Central memory CD4-positive, alpha-beta T cell (primary cell): ENCODE measurements at regions not wholly inside any gene's neighbourhood (a gene's known extent, or its start where the extent isn't known, plus 50 kb on each side); places are given as distances from the start of the nearest gene placed in this dataset.
"Not testable (repeated sequence)": the region's sequence is repeated elsewhere in the genome, so short reads cannot be mapped to it uniquely, and the experiment has no call there.

Source experiments
- DNase-seq: peaks from one replicate; pipeline ENCODE4 v3.0.0; 2022

GRCh38 chr15:69903470-69904469 lies 193.9 kb downstream of the TLE3 start:
- no peak for DNase-seq

GRCh38 chr15:69906256-69907185 lies 191.2 kb downstream of the TLE3 start:
- no peak for DNase-seq

- no peak for DNase-seq
These were observed 189.7 kb downstream of the TLE3 start for GRCh38 chr15:69908060-69908459.

- DNase-seq: no peak
These were observed 188.9 kb downstream of the TLE3 start for GRCh38 chr15:69908590-69909420.

GRCh38 chr15:69909719-69910444 lies 187.8 kb downstream of the TLE3 start:
- DNase-seq: no peak

GRCh38 chr15:69910514-69910913 lies 187.2 kb downstream of the TLE3 start:
- DNase-seq: no peak

GRCh38 chr15:69912116-69912515 lies 185.6 kb downstream of the TLE3 start:
- DNase-seq: no peak

GRCh38 chr15:69914040-69914439 lies 183.7 kb downstream of the TLE3 start:
- DNase-seq: no peak

GRCh38 chr15:69914960-69915359 lies 182.8 kb downstream of the TLE3 start:
- no peak for DNase-seq

- DNase-seq: no peak
These were observed 181.4 kb downstream of the TLE3 start for GRCh38 chr15:69916169-69916785.

- no peak for DNase-seq
These were observed 180.7 kb downstream of the TLE3 start for GRCh38 chr15:69917056-69917455.

- DNase-seq: no peak
These were observed 177.9 kb downstream of the TLE3 start for GRCh38 chr15:69919816-69920215.

GRCh38 chr15:69920221-69920620 lies 177.5 kb downstream of the TLE3 start:
- no peak for DNase-seq

- no peak for DNase-seq
These were observed 175.8 kb downstream of the TLE3 start for GRCh38 chr15:69921626-69922619.

GRCh38 chr15:69924531-69924930 lies 173.2 kb downstream of the TLE3 start:
- DNase-seq: no peak

- DNase-seq: no peak
These were observed 171.7 kb downstream of the TLE3 start for GRCh38 chr15:69926006-69926405.

GRCh38 chr15:69926721-69927120 lies 171.0 kb downstream of the TLE3 start:
- DNase-seq: no peak

- DNase-seq: not testable (repeated sequence)
These were observed 168.8 kb downstream of the TLE3 start for GRCh38 chr15:69928890-69929289.

GRCh38 chr15:69929905-69930630 lies 167.6 kb downstream of the TLE3 start:
- no peak for DNase-seq
